ENCODE measurements at regions not wholly inside any gene's neighbourhood (a gene's known extent, or its start where the extent isn't known, plus 50 kb on each side); places are given as distances from the start of the nearest gene placed in this dataset.

- no peak for DNase-seq
Measured at GRCh38 chr4:55758570-55758969, 61.0 kb upstream of the EXOC1L start.

GRCh38 chr4:55762819-55763218 lies 56.8 kb upstream of the EXOC1L start:
- Histone ChIP-seq H3K27me3 (no peaks in the 10 kb centered on the region), H3K4me1 (no peaks in the 10 kb centered on the region), H3K27ac (no peak overlapping the region), H3K9me3 (no peaks in the 10 kb centered on the region), H3K36me3 (no peaks in the 10 kb centered on the region), H3K4me3 (no peak overlapping the region)
- intact Hi-C loops (cut with DNase I), result no loop called here
- ATAC-seq (no peak), DNase-seq (no peak)
- TF ChIP-seq CTCF (IDR thresholded peaks at IDR 0.05), result no peak

More at GRCh38 chr4:55758570-55758969, 61.0 kb upstream of the EXOC1L start:
- no peak for ATAC-seq
- H3K9me3 ChIP-seq, result no peaks in the 10 kb centered on the region
- intact Hi-C loops (cut with DNase I), result no loop called here
- H3K4me1 ChIP-seq, result no peaks in the 10 kb centered on the region
- H3K4me3 ChIP-seq, result no peak overlapping the region
- H3K27me3 ChIP-seq, result no peaks in the 10 kb centered on the region
- H3K36me3 ChIP-seq, result no peaks in the 10 kb centered on the region
- TF ChIP-seq CTCF (IDR thresholded peaks at IDR 0.05), result no peak
- no peak overlapping the region for H3K27ac ChIP-seq

- DNase-seq (no peak), ATAC-seq (no peak)
- no peak overlapping the region for H3K27ac ChIP-seq
- TF ChIP-seq CTCF (IDR thresholded peaks at IDR 0.05), result no peak
- H3K36me3 ChIP-seq, result no peaks in the 10 kb centered on the region
- H3K27me3 ChIP-seq, result no peaks in the 10 kb centered on the region
- intact Hi-C loops (cut with DNase I), result no loop called here
- no peak overlapping the region for H3K4me3 ChIP-seq
- no peaks in the 10 kb centered on the region for H3K4me1 ChIP-seq
- H3K9me3 ChIP-seq, result no peaks in the 10 kb centered on the region
Measured at GRCh38 chr4:55763996-55764395, 55.6 kb upstream of the EXOC1L start.

GRCh38 chr4:55765070-55765469 lies 54.5 kb upstream of the EXOC1L start:
- no peak overlapping the region for H3K27ac ChIP-seq
- no peaks in the 10 kb centered on the region for H3K9me3 ChIP-seq
- intact Hi-C loops (cut with DNase I), result no loop called here
- H3K36me3 ChIP-seq, result no peaks in the 10 kb centered on the region
- H3K4me1 ChIP-seq, result no peaks in the 10 kb centered on the region
- no peaks in the 10 kb centered on the region for H3K27me3 ChIP-seq
- TF ChIP-seq CTCF (IDR thresholded peaks at IDR 0.05), result no peak
- DNase-seq, result no peak
- no peak overlapping the region for H3K4me3 ChIP-seq
- ATAC-seq, result no peak

GRCh38 chr4:55768291-55768690 lies 51.3 kb upstream of the EXOC1L start:
- ATAC-seq, result no peak
- TF ChIP-seq CTCF (IDR thresholded peaks at IDR 0.05), result no peak
- intact Hi-C loops (cut with DNase I), result no loop called here

More at GRCh38 chr4:55768291-55768690, 51.3 kb upstream of the EXOC1L start:
- H3K4me1 ChIP-seq, result no peaks in the 10 kb centered on the region
- no peaks in the 10 kb centered on the region for H3K36me3 ChIP-seq
- DNase-seq, result no peak
- no peaks in the 10 kb centered on the region for H3K9me3 ChIP-seq
- H3K27me3 ChIP-seq, result no peaks in the 10 kb centered on the region
- H3K4me3 ChIP-seq, result no peak overlapping the region
- no peak overlapping the region for H3K27ac ChIP-seq

Measured in left lung (tissue), 4 donors.